ENCODE measurements at regions not wholly inside any gene's neighbourhood (a gene's known extent, or its start where the extent isn't known, plus 50 kb on each side); places are given as distances from the start of the nearest gene placed in this dataset.
A peak's percentile ranks its signal among the peaks of the same experiment; 100 is the strongest.

DNA sequence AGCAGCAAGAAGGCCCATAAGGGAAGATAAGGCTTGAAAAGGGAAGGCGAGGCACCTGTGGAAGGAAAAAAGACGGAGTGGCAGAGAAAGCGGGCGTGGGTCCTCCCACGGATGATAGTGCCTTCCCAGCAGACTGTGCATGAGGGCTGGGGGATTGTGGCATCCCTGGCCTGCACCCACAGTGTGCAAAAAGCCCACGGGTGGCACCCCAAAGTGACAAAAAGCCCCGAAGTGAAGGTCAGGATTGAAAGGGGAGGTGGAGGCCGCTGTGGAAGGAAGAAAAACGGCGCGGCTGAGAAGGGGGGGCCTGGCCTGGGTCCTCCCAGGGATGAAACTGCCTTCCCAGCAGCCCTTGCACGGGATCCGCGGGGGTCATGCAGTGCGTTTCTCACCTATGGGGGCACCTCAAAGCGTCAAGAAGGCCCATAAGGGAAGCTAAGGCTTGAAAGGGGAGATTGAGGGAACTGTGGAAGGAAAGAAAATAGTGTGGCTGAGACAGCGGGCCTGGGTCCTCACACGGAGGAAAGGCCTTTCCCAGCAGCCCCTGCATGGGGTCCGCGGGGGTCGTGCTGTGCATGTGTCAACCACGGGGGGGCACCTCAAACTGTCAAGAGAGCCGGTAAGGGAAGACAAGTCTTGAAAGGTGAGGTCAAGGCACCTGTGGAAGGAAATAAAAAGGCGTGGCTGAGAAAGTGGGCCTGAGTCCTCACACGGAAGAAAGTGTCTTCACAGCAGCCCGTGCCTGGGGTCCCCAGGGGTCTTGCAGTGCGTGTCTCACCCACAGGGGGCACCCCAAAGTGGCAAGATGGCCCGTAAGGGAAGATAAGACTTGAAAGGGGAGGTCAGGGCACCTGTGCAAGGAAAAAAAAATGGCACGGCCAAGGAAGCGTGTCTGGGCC, 274.1 kb downstream of the ALG10 start:
- DNase-seq = peak; percentile 7
- Mint-ChIP-seq H3K4me3 (ENCODE audit: unreplicated experiment) (no peak overlapping the region), H3K27ac (ENCODE audit: unreplicated experiment) (no peak overlapping the region), H3K36me3 (ENCODE audit: unreplicated experiment) (peaks cover 23% of the 10 kb centered on the region), H3K4me1 (ENCODE audit: low read depth, unreplicated experiment) (no peaks in the 10 kb centered on the region), H3K9me3 (ENCODE audit: unreplicated experiment) (peaks cover 43% of the 10 kb centered on the region), H3K27me3 (ENCODE audit: unreplicated experiment) (peaks cover 13% of the 10 kb centered on the region)
- TF ChIP-seq, protein P1, sequence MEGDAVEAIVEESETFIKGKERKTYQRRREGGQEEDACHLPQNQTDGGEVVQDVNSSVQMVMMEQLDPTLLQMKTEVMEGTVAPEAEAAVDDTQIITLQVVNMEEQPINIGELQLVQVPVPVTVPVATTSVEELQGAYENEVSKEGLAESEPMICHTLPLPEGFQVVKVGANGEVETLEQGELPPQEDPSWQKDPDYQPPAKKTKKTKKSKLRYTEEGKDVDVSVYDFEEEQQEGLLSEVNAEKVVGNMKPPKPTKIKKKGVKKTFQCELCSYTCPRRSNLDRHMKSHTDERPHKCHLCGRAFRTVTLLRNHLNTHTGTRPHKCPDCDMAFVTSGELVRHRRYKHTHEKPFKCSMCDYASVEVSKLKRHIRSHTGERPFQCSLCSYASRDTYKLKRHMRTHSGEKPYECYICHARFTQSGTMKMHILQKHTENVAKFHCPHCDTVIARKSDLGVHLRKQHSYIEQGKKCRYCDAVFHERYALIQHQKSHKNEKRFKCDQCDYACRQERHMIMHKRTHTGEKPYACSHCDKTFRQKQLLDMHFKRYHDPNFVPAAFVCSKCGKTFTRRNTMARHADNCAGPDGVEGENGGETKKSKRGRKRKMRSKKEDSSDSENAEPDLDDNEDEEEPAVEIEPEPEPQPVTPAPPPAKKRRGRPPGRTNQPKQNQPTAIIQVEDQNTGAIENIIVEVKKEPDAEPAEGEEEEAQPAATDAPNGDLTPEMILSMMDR (IDR thresholded peaks at IDR 0.05; ENCODE audit: partially characterized antibody, unreplicated experiment) = no peak

DNA sequence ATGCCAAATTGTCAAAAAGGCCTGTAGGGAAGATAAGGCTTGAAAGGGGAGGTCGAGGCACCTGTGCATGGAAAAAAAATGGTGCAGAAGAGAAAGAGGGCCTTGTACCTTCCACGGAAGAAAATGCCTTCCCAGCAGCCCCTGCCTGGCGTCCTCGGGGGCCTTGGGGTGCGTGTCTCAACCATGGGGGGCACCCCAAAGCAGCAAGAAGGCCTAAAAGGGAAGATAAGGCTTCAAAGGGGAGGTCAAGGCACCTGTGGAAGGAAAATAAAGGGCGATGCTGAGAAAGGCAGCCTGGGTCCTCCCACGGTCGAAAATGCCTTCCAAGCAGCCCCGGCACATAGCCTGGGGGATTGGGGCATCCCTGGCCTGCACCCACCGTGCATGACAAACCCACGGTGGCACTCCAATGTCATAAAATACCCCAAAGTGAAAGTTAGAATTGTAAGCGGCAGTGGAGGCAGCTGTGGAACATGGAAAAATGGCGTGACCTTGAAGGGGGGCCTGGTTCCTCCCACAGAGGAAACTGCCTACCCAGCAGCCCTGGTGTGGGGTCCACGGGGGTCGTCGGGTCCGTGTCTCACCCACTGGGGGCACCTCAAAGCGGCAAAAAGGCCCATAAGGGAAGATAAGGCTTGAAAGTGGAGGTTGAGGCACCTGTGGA, 275.0 kb downstream of the ALG10 start:
- Mint-ChIP-seq H3K27me3 (ENCODE audit: unreplicated experiment) (peaks cover 19% of the 10 kb centered on the region), H3K9me3 (ENCODE audit: unreplicated experiment) (peaks cover 51% of the 10 kb centered on the region), H3K4me3 (ENCODE audit: unreplicated experiment) (no peak overlapping the region), H3K4me1 (ENCODE audit: low read depth, unreplicated experiment) (no peaks in the 10 kb centered on the region), H3K27ac (ENCODE audit: unreplicated experiment) (no peak overlapping the region), H3K36me3 (ENCODE audit: unreplicated experiment) (peaks cover 29% of the 10 kb centered on the region)
- TF ChIP-seq, protein P1 (IDR thresholded peaks at IDR 0.05; ENCODE audit: partially characterized antibody, unreplicated experiment) = no peak
- DNase-seq = no peak

DNA sequence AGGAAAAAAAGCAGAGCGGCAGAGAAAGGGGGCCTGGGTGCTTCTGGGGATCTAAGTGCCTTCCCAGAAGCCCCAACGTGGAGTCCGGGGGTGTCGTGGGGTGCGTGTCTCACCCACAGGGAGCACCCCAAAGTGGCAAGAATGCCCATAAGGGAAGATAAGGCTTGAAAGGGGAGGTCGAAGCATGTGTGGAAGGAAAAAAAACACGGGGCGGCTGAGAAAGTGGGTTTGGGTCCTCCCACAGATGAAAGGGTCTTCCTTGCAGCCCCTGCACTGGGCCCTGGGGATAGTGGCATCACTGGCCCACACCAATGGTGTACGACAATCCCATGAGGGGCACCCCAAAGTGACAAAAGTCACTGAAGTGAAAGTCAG, 275.5 kb downstream of the ALG10 start:
- Mint-ChIP-seq H3K27ac (ENCODE audit: unreplicated experiment) (no peak overlapping the region), H3K4me1 (ENCODE audit: low read depth, unreplicated experiment) (no peaks in the 10 kb centered on the region), H3K27me3 (ENCODE audit: unreplicated experiment) (peaks cover 19% of the 10 kb centered on the region), H3K36me3 (ENCODE audit: unreplicated experiment) (peaks cover 33% of the 10 kb centered on the region), H3K4me3 (ENCODE audit: unreplicated experiment) (no peak overlapping the region), H3K9me3 (ENCODE audit: unreplicated experiment) (peaks cover 54% of the 10 kb centered on the region)
- DNase-seq = no peak
- TF ChIP-seq, protein P1 (IDR thresholded peaks at IDR 0.05; ENCODE audit: partially characterized antibody, unreplicated experiment) = no peak

DNA sequence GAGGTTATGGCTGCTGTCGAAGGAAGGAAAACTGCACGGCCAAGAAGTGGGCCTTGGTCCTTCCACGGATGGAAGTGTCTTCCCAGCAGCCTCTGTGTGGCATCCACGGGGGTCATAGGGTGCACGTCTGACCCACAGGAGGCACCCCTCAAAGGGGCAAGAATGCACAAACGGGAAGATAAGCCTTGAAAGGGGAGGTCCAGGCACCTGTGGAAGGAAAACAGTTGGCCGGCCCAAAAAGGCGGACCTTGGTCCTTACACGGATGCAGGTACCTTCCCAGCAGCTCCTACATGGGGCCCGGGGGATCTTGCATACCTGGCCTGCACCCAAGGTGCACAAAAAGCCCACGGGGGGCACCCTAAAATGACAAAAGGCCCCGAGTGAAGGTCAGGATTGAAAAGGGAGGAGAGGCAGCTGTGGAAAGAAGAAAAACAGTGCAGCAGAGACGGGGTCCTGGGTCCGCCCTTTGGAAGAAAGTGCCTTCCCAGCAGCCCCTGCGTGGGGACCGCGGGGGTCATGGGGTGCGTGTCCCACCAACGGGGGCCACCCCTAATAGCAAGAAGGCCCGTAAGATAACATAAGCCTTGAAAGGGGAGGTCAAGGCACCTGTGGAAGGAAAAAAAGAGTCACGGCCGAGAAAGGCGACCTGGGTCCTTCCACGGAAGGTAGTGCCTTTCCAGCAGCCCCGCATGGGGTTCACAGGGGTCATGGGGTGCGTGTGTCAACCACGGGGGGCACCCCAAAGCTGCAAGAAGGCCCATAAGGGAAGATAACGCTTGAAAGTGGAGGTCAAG, 276.1 kb downstream of the ALG10 start:
- Mint-ChIP-seq H3K27me3 (ENCODE audit: unreplicated experiment) (peaks cover 18% of the 10 kb centered on the region), H3K27ac (ENCODE audit: unreplicated experiment) (no peak overlapping the region), H3K4me3 (ENCODE audit: unreplicated experiment) (no peak overlapping the region), H3K9me3 (ENCODE audit: unreplicated experiment) (peaks cover 50% of the 10 kb centered on the region), H3K4me1 (ENCODE audit: low read depth, unreplicated experiment) (no peaks in the 10 kb centered on the region), H3K36me3 (ENCODE audit: unreplicated experiment) (peaks cover 35% of the 10 kb centered on the region)
- DNase-seq = no peak
- TF ChIP-seq, protein P1 (IDR thresholded peaks at IDR 0.05; ENCODE audit: partially characterized antibody, unreplicated experiment) = no peak
